ENCODE measurements at regions not wholly inside any gene's neighbourhood (a gene's known extent, or its start where the extent isn't known, plus 50 kb on each side); places are given as distances from the start of the nearest gene placed in this dataset.
"Not testable (repeated sequence)": the region's sequence is repeated elsewhere in the genome, so short reads cannot be mapped to it uniquely, and the experiment has no call there.

GRCh38 chr21:28580585-28580984 lies 412.1 kb downstream of the LTN1 start:
- no peak overlapping the region for H3K4me3 Mint-ChIP-seq (ENCODE audit: unreplicated experiment)
- no TSS peak for BruUV-seq (replicated peaks)
- no peaks in the 10 kb centered on the region for H3K4me1 Mint-ChIP-seq (ENCODE audit: low read depth, unreplicated experiment)
- H3K9me3 Mint-ChIP-seq (ENCODE audit: unreplicated experiment), result peaks cover 6% of the 10 kb centered on the region
- Histone ChIP-seq H3K9me3 (no peaks in the 10 kb centered on the region), H3K4me1 (no peaks in the 10 kb centered on the region), H3K27me3 (replicated peaks; ENCODE audit: control insufficient read depth, insufficient read depth, low read length) (no peaks in the 10 kb centered on the region), H3K4me3 (ENCODE audit: low read depth, low read length) (no peak overlapping the region), H3K36me3 (ENCODE audit: control insufficient read depth, insufficient read depth, low read length) (no peaks in the 10 kb centered on the region)
- H3K27ac Mint-ChIP-seq (ENCODE audit: unreplicated experiment), result no peak overlapping the region
- no peak for TF ChIP-seq CTCF (IDR thresholded peaks at IDR 0.05; ENCODE audit: insufficient read depth in 1 of 2, low read depth in 1 of 2, low read length in 1 of 2, severe bottlenecking in 1 of 2, unreplicated experiment in 1 of 2)
- H3K27me3 Mint-ChIP-seq (ENCODE audit: insufficient read depth, unreplicated experiment), result no peaks in the 10 kb centered on the region
- ChIA-PET CTCF (interaction anchor here (1.2 kb wide), 1 partner anchor 164 kb away, joined by 4 read pairs; no protein-coding TSS in a partner anchor), POLR2A (no interaction called here)
- H3K36me3 Mint-ChIP-seq (ENCODE audit: insufficient read depth, unreplicated experiment), result no peaks in the 10 kb centered on the region
- no peak for DNase-seq
- intact Hi-C loops (cut with micrococcal nuclease; ENCODE audit: unreplicated experiment), result no loop called here

GRCh38 chr21:28579986-28580550 lies 412.6 kb downstream of the LTN1 start:
- H3K9me3 Mint-ChIP-seq (ENCODE audit: unreplicated experiment), result peaks cover under 1% of the 10 kb centered on the region
- H3K4me3 Mint-ChIP-seq (ENCODE audit: unreplicated experiment), result no peak overlapping the region
- H3K4me1 Mint-ChIP-seq (ENCODE audit: low read depth, unreplicated experiment), result no peaks in the 10 kb centered on the region
- Histone ChIP-seq H3K27me3 (replicated peaks; ENCODE audit: control insufficient read depth, insufficient read depth, low read length) (no peaks in the 10 kb centered on the region), H3K4me3 (ENCODE audit: low read depth, low read length) (no peak overlapping the region), H3K9me3 (no peaks in the 10 kb centered on the region), H3K36me3 (ENCODE audit: control insufficient read depth, insufficient read depth, low read length) (no peaks in the 10 kb centered on the region), H3K4me1 (no peaks in the 10 kb centered on the region)
- no peaks in the 10 kb centered on the region for H3K27me3 Mint-ChIP-seq (ENCODE audit: insufficient read depth, unreplicated experiment)
- ChIA-PET POLR2A (no interaction called here), CTCF (interaction anchor here (1.2 kb wide), 1 partner anchor 165 kb away, joined by 4 read pairs; no protein-coding TSS in a partner anchor)
- no peak overlapping the region for H3K27ac Mint-ChIP-seq (ENCODE audit: unreplicated experiment)
- intact Hi-C loops (cut with micrococcal nuclease; ENCODE audit: unreplicated experiment), result no loop called here
- no peak for TF ChIP-seq CTCF (IDR thresholded peaks at IDR 0.05; ENCODE audit: insufficient read depth in 1 of 2, low read depth in 1 of 2, low read length in 1 of 2, severe bottlenecking in 1 of 2, unreplicated experiment in 1 of 2)
- H3K36me3 Mint-ChIP-seq (ENCODE audit: insufficient read depth, unreplicated experiment), result no peaks in the 10 kb centered on the region
- no peak for DNase-seq
- BruUV-seq (replicated peaks), result no TSS peak

- Mint-ChIP-seq H3K27ac (ENCODE audit: unreplicated experiment) (no peak overlapping the region), H3K36me3 (ENCODE audit: insufficient read depth, unreplicated experiment) (no peaks in the 10 kb centered on the region), H3K27me3 (ENCODE audit: insufficient read depth, unreplicated experiment) (no peaks in the 10 kb centered on the region), H3K4me1 (ENCODE audit: low read depth, unreplicated experiment) (no peaks in the 10 kb centered on the region), H3K9me3 (ENCODE audit: unreplicated experiment) (no peaks in the 10 kb centered on the region), H3K4me3 (ENCODE audit: unreplicated experiment) (no peak overlapping the region)
- H3K4me1 ChIP-seq, result no peaks in the 10 kb centered on the region
- BruUV-seq (replicated peaks), result no TSS peak
- ChIA-PET CTCF (interaction anchor here (0.7 kb wide), 1 partner anchor 176 kb away, joined by 3 read pairs; no protein-coding TSS in a partner anchor), POLR2A (no interaction called here)
- DNase-seq, result no peak
- intact Hi-C loops (cut with micrococcal nuclease; ENCODE audit: unreplicated experiment), result no loop called here
- no peaks in the 10 kb centered on the region for H3K27me3 ChIP-seq (replicated peaks; ENCODE audit: control insufficient read depth, insufficient read depth, low read length)
- TF ChIP-seq CTCF (IDR thresholded peaks at IDR 0.05; ENCODE audit: insufficient read depth in 1 of 2, low read depth in 1 of 2, low read length in 1 of 2, severe bottlenecking in 1 of 2, unreplicated experiment in 1 of 2), result no peak
- no peak overlapping the region for H3K4me3 ChIP-seq (ENCODE audit: low read depth, low read length)
- H3K9me3 ChIP-seq, result peaks cover 7% of the 10 kb centered on the region; the same call in 1 of the 2 replicates
- H3K36me3 ChIP-seq (ENCODE audit: control insufficient read depth, insufficient read depth, low read length), result no peaks in the 10 kb centered on the region
These were observed 424.0 kb downstream of the LTN1 start for GRCh38 chr21:28568692-28569091.

- peaks cover 21% of the 10 kb centered on the region for H3K9me3 Mint-ChIP-seq (ENCODE audit: unreplicated experiment)
- H3K4me3 ChIP-seq (ENCODE audit: low read depth, low read length); CTCF ChIA-PET; POLR2A ChIA-PET; H3K36me3 ChIP-seq (ENCODE audit: control insufficient read depth, insufficient read depth, low read length); H3K36me3 Mint-ChIP-seq (ENCODE audit: insufficient read depth, unreplicated experiment); intact Hi-C loops (cut with micrococcal nuclease; ENCODE audit: unreplicated experiment); H3K4me1 Mint-ChIP-seq (ENCODE audit: low read depth, unreplicated experiment); BruUV-seq (replicated peaks); H3K27ac Mint-ChIP-seq (ENCODE audit: unreplicated experiment); H3K9me3 ChIP-seq; H3K27me3 Mint-ChIP-seq (ENCODE audit: insufficient read depth, unreplicated experiment); H3K4me1 ChIP-seq; DNase-seq; H3K4me3 Mint-ChIP-seq (ENCODE audit: unreplicated experiment); H3K27me3 ChIP-seq (replicated peaks; ENCODE audit: control insufficient read depth, insufficient read depth, low read length): not testable (repeated sequence)
These were observed 428.7 kb downstream of the LTN1 start for GRCh38 chr21:28563933-28564332.

All from Caco-2 (cell line).